Mammary epithelial cell (primary cell): ENCODE measurements at regions not wholly inside any gene's neighbourhood (a gene's known extent, or its start where the extent isn't known, plus 50 kb on each side); places are given as distances from the start of the nearest gene placed in this dataset.

Source experiments
- CTCF ChIP-seq, 2 donors: IDR thresholded peaks in 1 of 2; conservative IDR thresholded peaks in 1 of 2; 2 replicates each; pipeline ENCODE4 v1.5.1; 2011 to 2012; ENCODE audit warnings: inconsistent platforms in 2 of 2, low read length in 2 of 2, mild to moderate bottlenecking in 2 of 2, control low read depth in 1 of 2, low read depth in 1 of 2; ENCODE audit not compliant: insufficient read depth in 1 of 2; ENCODE audit errors: extremely low read depth in 1 of 2
- EZH2 ChIP-seq: IDR thresholded peaks from 2 replicates; pipeline ENCODE4 v1.6.1; 2012; ENCODE audit warnings: low read length, inconsistent platforms, borderline replicate concordance

GRCh38 chr21:16154951-16155635 lies 425.3 kb downstream of the USP25 start:
- TF ChIP-seq CTCF (conservative IDR thresholded peaks at IDR 0.05 in 1 of 2, IDR thresholded peaks at IDR 0.05 in 1 of 2; ENCODE audit: extremely low read depth in 1 of 2, insufficient read depth in 1 of 2, low read depth in 1 of 2, low read length in 2 of 2), result no peak
- no peak for TF ChIP-seq EZH2
